GM21528 (cell line): ENCODE measurements at regions not wholly inside any gene's neighbourhood (a gene's known extent, or its start where the extent isn't known, plus 50 kb on each side); places are given as distances from the start of the nearest gene placed in this dataset.
"Not testable (repeated sequence)": the region's sequence is repeated elsewhere in the genome, so short reads cannot be mapped to it uniquely, and the experiment has no call there.

Source experiments
- ATAC-seq: cut with Tn5 transposase; IDR thresholded peaks from one replicate; pipeline ENCODE4 v1.9.1; 2021; ENCODE audit warnings: mild to moderate bottlenecking, moderate library complexity; ENCODE audit not compliant: unreplicated experiment, low FRiP score

- no peak for ATAC-seq
These were observed 348.3 kb downstream of the ADCYAP1 start for GRCh38 chr18:1252936-1253335.

- no peak for ATAC-seq
These were observed 349.2 kb downstream of the ADCYAP1 start for GRCh38 chr18:1253827-1254226.

GRCh38 chr18:1261054-1261453 lies 356.4 kb downstream of the ADCYAP1 start:
- ATAC-seq = no peak

- no peak for ATAC-seq
These were observed 362.4 kb downstream of the ADCYAP1 start for GRCh38 chr18:1267021-1267420.

- ATAC-seq = no peak
These were observed 365.4 kb downstream of the ADCYAP1 start for GRCh38 chr18:1270081-1270480.

GRCh38 chr18:1273469-1273868 lies 368.8 kb downstream of the ADCYAP1 start:
- ATAC-seq = no peak

- ATAC-seq = no peak
These were observed 387.5 kb downstream of the ADCYAP1 start for GRCh38 chr18:1292167-1292566.

GRCh38 chr18:1294229-1294628 lies 389.6 kb downstream of the ADCYAP1 start:
- ATAC-seq = no peak

- ATAC-seq = no peak
These were observed 391.6 kb downstream of the ADCYAP1 start for GRCh38 chr18:1296237-1296636.

GRCh38 chr18:1302861-1303260 lies 398.2 kb downstream of the ADCYAP1 start:
- ATAC-seq = no peak

- ATAC-seq = no peak
These were observed 399.8 kb downstream of the ADCYAP1 start for GRCh38 chr18:1304392-1304992.

- ATAC-seq = no peak
These were observed 402.0 kb downstream of the ADCYAP1 start for GRCh38 chr18:1306641-1307040.

GRCh38 chr18:1308686-1309085 lies 404.0 kb downstream of the ADCYAP1 start:
- no peak for ATAC-seq

GRCh38 chr18:1311376-1311775 lies 406.7 kb downstream of the ADCYAP1 start:
- ATAC-seq = no peak

GRCh38 chr18:1335345-1335744 lies 430.7 kb downstream of the ADCYAP1 start:
- ATAC-seq = not testable (repeated sequence)

- ATAC-seq = no peak
These were observed 446.3 kb downstream of the ADCYAP1 start for GRCh38 chr18:1350931-1351450.

- ATAC-seq = no peak
These were observed 448.4 kb downstream of the ADCYAP1 start for GRCh38 chr18:1353025-1353424.

- no peak for ATAC-seq
These were observed 453.1 kb downstream of the ADCYAP1 start for GRCh38 chr18:1357724-1358123.

GRCh38 chr18:1361936-1362335 lies 457.3 kb downstream of the ADCYAP1 start:
- no peak for ATAC-seq

GRCh38 chr18:1370552-1370951 lies 465.9 kb downstream of the ADCYAP1 start:
- ATAC-seq = no peak

GRCh38 chr18:1371724-1372123 lies 467.1 kb downstream of the ADCYAP1 start:
- ATAC-seq = no peak

GRCh38 chr18:1383465-1383864 lies 478.8 kb downstream of the ADCYAP1 start:
- ATAC-seq = no peak

GRCh38 chr18:1388468-1388867 lies 483.8 kb downstream of the ADCYAP1 start:
- not testable (repeated sequence) for ATAC-seq
